Fibroblast of gingiva (primary cell): ENCODE measurements at regions not wholly inside any gene's neighbourhood (a gene's known extent, or its start where the extent isn't known, plus 50 kb on each side); places are given as distances from the start of the nearest gene placed in this dataset.
"Not testable (repeated sequence)": the region's sequence is repeated elsewhere in the genome, so short reads cannot be mapped to it uniquely, and the experiment has no call there.

ENCODE experiments used
- DNase-seq: peaks from one replicate; pipeline ENCODE4 v3.0.0-alpha.2; 2011; ENCODE audit warnings: low read depth

GRCh38 chr1:243996223-243996622 lies 54.9 kb upstream of the ZBTB18 start:
- DNase-seq = no peak

GRCh38 chr1:243991650-243992049 lies 59.4 kb upstream of the ZBTB18 start:
- DNase-seq = no peak

DNA sequence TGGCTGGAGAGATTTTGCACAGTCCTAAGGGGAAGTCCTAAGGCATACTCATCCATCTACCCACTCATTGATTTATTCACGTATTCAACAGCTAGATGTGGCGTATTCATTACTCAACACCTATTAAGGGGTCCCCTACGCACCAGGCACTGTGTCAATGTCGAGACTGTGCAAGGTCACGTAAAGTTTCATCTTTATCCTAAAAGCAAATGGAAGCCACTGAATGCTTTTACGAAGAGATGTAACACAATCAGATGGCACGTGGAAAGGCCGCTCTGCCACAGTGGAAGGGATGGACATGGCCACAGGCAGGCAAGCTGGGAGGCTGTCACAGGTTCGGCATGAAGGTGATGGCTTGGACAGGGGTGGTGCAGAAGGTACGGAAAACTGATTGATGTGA lies 66.3 kb upstream of the ZBTB18 start:
- no peak for DNase-seq

- DNase-seq = no peak
Observed at GRCh38 chr1:243982447-243983018, 68.5 kb upstream of the ZBTB18 start.

GRCh38 chr1:243980471-243980870 lies 70.6 kb upstream of the ZBTB18 start:
- DNase-seq = no peak

DNA sequence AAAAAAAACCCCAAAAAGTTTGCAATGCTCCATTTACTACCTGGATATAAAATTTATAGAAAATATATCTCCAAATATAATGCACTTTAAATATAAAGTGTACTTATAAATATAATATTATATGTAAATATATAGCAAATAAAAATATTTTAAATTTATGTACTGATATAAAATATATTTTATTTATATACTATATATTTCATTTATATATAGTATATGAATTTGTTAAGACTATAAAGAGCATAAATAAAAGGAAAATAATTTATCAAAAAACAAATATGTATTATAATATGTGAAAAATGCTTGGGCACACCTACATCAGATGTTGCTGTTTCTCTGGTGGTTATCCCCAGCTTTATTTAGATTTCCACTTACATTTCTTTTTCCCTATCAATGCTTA lies 71.0 kb upstream of the ZBTB18 start:
- DNase-seq = no peak

GRCh38 chr1:243979396-243979795 lies 71.7 kb upstream of the ZBTB18 start:
- DNase-seq = no peak

DNA sequence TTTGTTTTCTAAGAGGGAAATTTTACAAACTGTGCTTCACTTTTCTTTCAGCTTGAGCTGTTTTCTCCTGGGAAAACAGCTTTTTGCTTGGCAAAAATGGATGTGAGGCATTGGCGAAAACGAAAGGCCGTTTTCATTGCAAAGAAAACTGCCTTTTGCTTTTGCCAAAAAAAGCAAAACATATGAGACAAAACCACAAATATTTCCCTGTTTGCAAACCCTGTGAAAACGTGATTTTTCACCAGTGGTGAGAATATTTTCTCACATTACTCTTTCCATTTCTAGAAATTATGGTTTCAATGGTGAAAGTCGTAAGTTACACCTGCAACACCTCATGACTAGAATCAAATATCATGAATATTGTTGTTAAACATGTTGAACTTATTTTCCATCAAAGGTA lies 74.0 kb upstream of the ZBTB18 start:
- DNase-seq = peak; percentile 60

GRCh38 chr1:243974451-243975292 lies 76.4 kb upstream of the ZBTB18 start:
- DNase-seq = no peak

- DNase-seq = no peak
Observed at GRCh38 chr1:243973169-243973568, 77.9 kb upstream of the ZBTB18 start.

- no peak for DNase-seq
Observed at GRCh38 chr1:243970077-243970476, 81.0 kb upstream of the ZBTB18 start.

- DNase-seq = no peak
Observed at GRCh38 chr1:243968413-243968812, 82.7 kb upstream of the ZBTB18 start.

DNA sequence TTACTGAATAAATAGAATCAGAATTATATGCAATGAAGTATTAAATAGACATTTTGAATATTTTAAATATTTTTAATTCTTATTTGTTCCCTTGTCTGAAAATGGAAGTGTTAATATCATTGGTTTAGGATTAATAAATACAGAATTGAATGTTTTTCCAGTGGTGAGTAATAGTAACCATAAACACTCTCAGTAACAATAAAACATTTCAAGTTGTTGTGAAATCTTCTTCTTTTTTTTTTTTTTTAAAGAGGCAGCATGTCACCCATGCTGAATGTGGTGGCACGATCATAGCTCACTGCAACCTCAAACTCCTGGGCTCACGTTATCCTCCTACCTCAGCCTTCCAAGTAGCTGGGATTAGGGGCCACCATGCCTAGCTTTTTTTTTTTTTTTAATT lies 86.2 kb upstream of the ZBTB18 start:
- DNase-seq = peak; percentile 18

- peak; percentile 61 for DNase-seq
Observed at GRCh38 chr1:243963571-243963970, 87.5 kb upstream of the ZBTB18 start.

DNA sequence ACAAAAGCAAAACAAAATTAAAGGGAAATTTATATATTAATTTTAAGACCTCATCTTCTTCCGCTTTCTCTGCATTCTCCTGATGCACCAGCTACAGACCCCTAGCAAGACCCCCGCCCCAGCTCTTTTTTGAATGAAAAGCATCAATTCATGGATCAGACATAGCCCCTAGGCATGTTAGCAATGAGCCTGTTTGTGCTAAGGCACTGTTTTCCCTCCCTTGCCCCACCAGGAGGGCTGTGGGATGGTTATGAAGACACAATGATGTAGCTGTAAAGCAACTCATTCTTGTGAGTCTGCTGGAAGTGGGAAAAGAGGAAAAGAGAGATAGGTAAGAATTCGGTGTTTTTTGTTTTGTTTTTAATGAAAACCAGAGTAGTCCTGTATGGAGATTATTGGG lies 88.5 kb upstream of the ZBTB18 start:
- no peak for DNase-seq

GRCh38 chr1:243959998-243960397 lies 91.1 kb upstream of the ZBTB18 start:
- DNase-seq = no peak

- no peak for DNase-seq
Observed at GRCh38 chr1:243957141-243957540, 93.9 kb upstream of the ZBTB18 start.

DNA sequence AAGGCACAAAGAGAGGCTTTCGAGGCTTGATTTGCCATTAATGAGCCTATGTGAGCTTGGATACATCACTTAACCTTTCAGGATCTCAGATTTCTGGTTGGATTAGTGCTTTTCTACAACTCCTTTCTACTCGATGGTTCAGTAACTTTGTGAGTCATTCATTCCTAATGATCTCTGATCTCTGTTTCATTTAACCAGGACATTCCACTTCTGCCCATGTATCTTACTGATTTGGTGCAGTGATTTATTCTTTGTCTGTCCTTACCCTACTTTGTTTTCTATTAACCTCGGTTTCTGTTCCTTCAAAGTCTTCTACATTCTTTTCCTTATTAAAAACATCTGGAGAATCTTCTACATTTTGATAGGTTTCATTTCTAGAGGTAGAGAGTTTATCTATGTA lies 94.6 kb upstream of the ZBTB18 start:
- peak; percentile 31 for DNase-seq

DNA sequence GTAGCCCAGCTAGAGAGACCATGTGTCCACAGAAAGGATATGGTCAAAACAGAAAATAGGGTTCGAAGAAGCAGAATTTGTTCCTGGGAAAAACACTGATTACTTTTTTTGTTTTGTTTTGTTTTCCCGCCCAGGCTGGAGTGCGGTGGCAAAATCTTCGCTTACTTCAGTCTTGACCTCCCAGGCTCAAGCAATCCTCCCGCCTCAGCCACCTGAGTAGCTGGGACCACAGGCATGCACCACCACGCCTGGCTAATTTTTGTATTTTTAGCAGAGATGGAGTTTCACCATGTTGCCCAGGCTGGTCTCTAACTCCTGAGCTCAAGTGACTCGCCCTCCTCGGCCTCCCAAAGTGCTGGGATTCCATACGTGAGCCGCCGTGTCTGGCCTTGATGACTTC lies 99.9 kb upstream of the ZBTB18 start:
- DNase-seq = not testable (repeated sequence)

DNA sequence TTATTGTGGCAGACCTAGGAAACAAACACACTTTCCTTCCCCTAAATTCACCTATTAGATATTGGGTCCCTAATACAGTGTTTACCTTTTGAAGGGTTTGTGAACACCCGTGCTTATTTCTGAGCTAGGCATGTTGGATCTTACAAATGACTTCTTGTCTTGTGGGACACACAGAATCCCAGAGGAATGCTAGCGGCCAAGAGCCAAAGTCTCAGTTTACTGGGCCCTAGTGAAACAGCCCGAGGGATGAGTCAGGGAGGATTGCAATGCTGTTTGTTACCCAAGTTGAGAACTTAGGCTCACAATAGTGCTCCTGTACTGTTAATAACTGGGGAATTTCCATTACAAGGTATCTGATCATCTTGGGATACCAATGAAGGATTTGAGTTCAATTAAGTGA lies 100.1 kb upstream of the AKT3 start:
- DNase-seq = peak; percentile 85

DNA sequence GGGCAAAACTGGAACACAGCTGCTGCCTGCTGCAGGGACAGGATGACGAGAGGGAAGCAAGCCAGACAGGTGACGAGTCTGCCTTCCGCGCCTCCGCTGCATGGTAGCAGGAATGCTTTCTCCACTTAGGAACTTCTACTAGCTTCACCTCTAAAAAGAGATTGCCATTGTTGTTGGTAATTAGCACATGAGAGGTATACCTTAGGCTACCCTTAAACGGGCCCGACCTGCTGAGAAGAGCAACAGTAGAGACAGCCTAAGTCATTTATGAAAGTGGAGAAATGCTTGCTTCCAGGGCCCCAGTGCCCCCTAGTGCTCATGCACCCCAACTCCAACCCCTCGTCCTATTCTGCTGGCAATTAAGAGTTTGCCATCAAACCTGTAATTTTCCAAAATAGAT lies 96.9 kb upstream of the AKT3 start:
- no peak for DNase-seq

DNA sequence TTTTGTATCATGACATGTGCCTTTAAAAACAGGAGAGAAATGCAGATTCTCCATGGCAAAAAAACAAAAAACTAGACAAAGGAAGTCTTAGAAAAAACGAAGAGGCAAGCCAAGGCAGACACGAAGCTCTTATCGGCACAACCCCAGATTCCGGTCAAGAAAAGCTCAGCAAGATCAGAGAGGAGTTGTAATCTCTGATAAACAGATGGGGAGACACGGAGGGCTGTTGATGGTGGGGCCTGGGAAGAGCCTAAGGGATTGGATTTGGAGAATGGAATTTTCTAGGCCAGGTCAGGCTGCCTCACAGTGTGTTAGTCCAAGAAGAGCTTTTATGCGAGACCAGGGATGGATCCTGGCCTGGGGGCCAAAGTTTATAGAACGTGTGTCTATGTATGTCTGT lies 96.2 kb upstream of the AKT3 start:
- no peak for DNase-seq

- no peak for DNase-seq
Observed at GRCh38 chr1:243945727-243946126, 95.7 kb upstream of the AKT3 start.
